ENCODE measurements at regions not wholly inside any gene's neighbourhood (a gene's known extent, or its start where the extent isn't known, plus 50 kb on each side); places are given as distances from the start of the nearest gene placed in this dataset.

GRCh38 chr9:19701991-19702390 lies 86.8 kb downstream of the SLC24A2 start:
- FAIRE-seq = no peak
- intact Hi-C loops (cut with DNase I) = no loop called here

GRCh38 chr9:19701274-19701673 lies 87.6 kb downstream of the SLC24A2 start:
- ATAC-seq (no peak), FAIRE-seq (no peak), DNase-seq (no peak)
- intact Hi-C loops (cut with DNase I) = no loop called here
- Histone ChIP-seq H3K4me3 (no peak overlapping the region), H3K36me3 (no peaks in the 10 kb centered on the region), H3K27ac (no peak overlapping the region), H3K27me3 (no peaks in the 10 kb centered on the region), H3K9me3 (no peaks in the 10 kb centered on the region), H3K4me1 (no peaks in the 10 kb centered on the region)
- no peak for TF ChIP-seq CTCF (IDR thresholded peaks at IDR 0.05)
- WGBS, 2 donors = 70 to 77% methylated on average over 6 of the region's 6 CpGs

More at GRCh38 chr9:19701991-19702390, 86.8 kb downstream of the SLC24A2 start:
- ATAC-seq (no peak), DNase-seq (no peak)
- Histone ChIP-seq H3K4me1 (no peaks in the 10 kb centered on the region), H3K27ac (no peak overlapping the region), H3K27me3 (no peaks in the 10 kb centered on the region), H3K4me3 (no peak overlapping the region), H3K9me3 (no peaks in the 10 kb centered on the region), H3K36me3 (no peaks in the 10 kb centered on the region)
- 21 to 29% methylated on average over 2 of the region's 2 CpGs for WGBS, 2 donors
- no peak for TF ChIP-seq CTCF (IDR thresholded peaks at IDR 0.05)

GRCh38 chr9:19700699-19701098 lies 88.1 kb downstream of the SLC24A2 start:
- no peaks in the 10 kb centered on the region for H3K9me3 ChIP-seq
- 49 to 51% methylated on average over 3 of the region's 3 CpGs for WGBS, 2 donors

GRCh38 chr9:19699756-19700155 lies 89.1 kb downstream of the SLC24A2 start:
- H3K4me1 ChIP-seq = no peaks in the 10 kb centered on the region
- no peak overlapping the region for H3K4me3 ChIP-seq
- H3K36me3 ChIP-seq = no peaks in the 10 kb centered on the region
- 7 to 14% methylated on average over 3 of the region's 3 CpGs for WGBS, 2 donors
- no peaks in the 10 kb centered on the region for H3K27me3 ChIP-seq
- DNase-seq = no peak
- intact Hi-C loops (cut with DNase I) = no loop called here
- no peak overlapping the region for H3K27ac ChIP-seq
- no peak for FAIRE-seq
- no peaks in the 10 kb centered on the region for H3K9me3 ChIP-seq
- no peak for TF ChIP-seq CTCF (IDR thresholded peaks at IDR 0.05)
- no peak for ATAC-seq

More at GRCh38 chr9:19700699-19701098, 88.1 kb downstream of the SLC24A2 start:
- intact Hi-C loops (cut with DNase I) = no loop called here
- DNase-seq (no peak), FAIRE-seq (no peak), ATAC-seq (no peak)
- no peaks in the 10 kb centered on the region for H3K27me3 ChIP-seq
- H3K27ac ChIP-seq = no peak overlapping the region
- TF ChIP-seq CTCF (IDR thresholded peaks at IDR 0.05) = no peak
- H3K4me3 ChIP-seq = no peak overlapping the region
- H3K4me1 ChIP-seq = no peaks in the 10 kb centered on the region
- no peaks in the 10 kb centered on the region for H3K36me3 ChIP-seq

- Histone ChIP-seq H3K4me1 (no peaks in the 10 kb centered on the region), H3K4me3 (no peak overlapping the region), H3K27me3 (no peaks in the 10 kb centered on the region), H3K36me3 (no peaks in the 10 kb centered on the region), H3K9me3 (no peaks in the 10 kb centered on the region), H3K27ac (no peak overlapping the region)
- 6 to 10% methylated on average over 3 of the region's 3 CpGs for WGBS, 2 donors
- TF ChIP-seq CTCF (IDR thresholded peaks at IDR 0.05) = no peak
- no peak for ATAC-seq
- no peak for FAIRE-seq
- no peak for DNase-seq
- intact Hi-C loops (cut with DNase I) = no loop called here
Measured at GRCh38 chr9:19698960-19699359, 89.9 kb downstream of the SLC24A2 start.
